Testis (tissue), 2 donors: ENCODE measurements at regions not wholly inside any gene's neighbourhood (a gene's known extent, or its start where the extent isn't known, plus 50 kb on each side); places are given as distances from the start of the nearest gene placed in this dataset.
"Not testable (repeated sequence)": the region's sequence is repeated elsewhere in the genome, so short reads cannot be mapped to it uniquely, and the experiment has no call there.

Experiments used
- DNase-seq: peaks from one replicate; pipeline ENCODE4 v3.0.0-alpha.2; 2019
- H3K27ac ChIP-seq, 2 donors: fragments of 200-600 bp; sonication (generic); one replicate each; pipeline ENCODE4 v1.5.1; 2019
- H3K27me3 ChIP-seq: fragments of 200-600 bp; sonication (generic); one replicate; pipeline ENCODE4 v1.5.1; 2019
- H3K36me3 ChIP-seq: fragments of 200-600 bp; sonication (generic); one replicate; pipeline ENCODE4 v1.5.1; 2017; ENCODE audit warnings: low read depth; ENCODE audit errors: missing control alignments
- H3K4me1 ChIP-seq: fragments of 200-600 bp; sonication (generic); one replicate; pipeline ENCODE4 v1.5.1; 2019
- H3K4me3 ChIP-seq, 2 donors: fragments of 200-600 bp; sonication (generic); one replicate each; pipeline ENCODE4 v1.5.1; 2017 to 2019
- H3K9me3 ChIP-seq: fragments of 200-600 bp; sonication (generic); one replicate; pipeline ENCODE4 v1.5.1; 2017
- CTCF ChIP-seq, 3 experiments: fragments of 450-650 bp in 2 of 3; fragments of 200-600 bp in 1 of 3; sonication (generic) in 1 of 3; IDR thresholded peaks; one replicate each; pipeline ENCODE4 v1.5.1; 2016 to 2019; ENCODE audit warnings: antibody characterized with exemption in 3 of 3, mild to moderate bottlenecking in 2 of 3, moderate library complexity in 1 of 3
- POLR2A ChIP-seq: fragments of 450-650 bp; IDR thresholded peaks from one replicate; pipeline ENCODE4 v1.6.1; 2017; ENCODE audit warnings: antibody characterized with exemption, mild to moderate bottlenecking, moderate library complexity
- WGBS, 2 donors: methylation state at CpG; one replicate each; pipeline ENCODE4 v1.1.5; 2018; 5-methylcytosine and 5-hydroxymethylcytosine counted together
- intact Hi-C: fragments of 100-400 bp; cut with DNase I; formaldehyde crosslinking; loops from one replicate; pipeline ENCODE4 v1.15.1; 2023; ENCODE audit warnings: low total_unique reads

GRCh38 chr1:83493633-83494032, 505.3 kb downstream of the TTLL7 start:
- 65 to 71% methylated on average over 2 of the region's 2 CpGs for WGBS, 2 donors
- Histone ChIP-seq H3K36me3 (no peaks in the 10 kb centered on the region), H3K9me3 (no peaks in the 10 kb centered on the region), H3K27me3 (no peaks in the 10 kb centered on the region), H3K27ac (no peak overlapping the region), H3K4me1 (no peaks in the 10 kb centered on the region), H3K4me3 (no peak overlapping the region)
- intact Hi-C loops: no loop called here
- no peak for DNase-seq
- no peak for TF ChIP-seq CTCF (IDR thresholded peaks at IDR 0.05)
- TF ChIP-seq POLR2A: no peak

- Histone ChIP-seq H3K9me3 (no peaks in the 10 kb centered on the region), H3K4me3 (no peak overlapping the region), H3K27ac (no peak overlapping the region), H3K4me1 (no peaks in the 10 kb centered on the region), H3K36me3 (no peaks in the 10 kb centered on the region), H3K27me3 (no peaks in the 10 kb centered on the region)
- 94 to 95% methylated on average over 2 of the region's 2 CpGs for WGBS, 2 donors
- no peak for DNase-seq
- intact Hi-C loops: no loop called here
- no peak for TF ChIP-seq POLR2A
- TF ChIP-seq CTCF (IDR thresholded peaks at IDR 0.05): no peak
Measured at GRCh38 chr1:83491930-83492329, 507.0 kb downstream of the TTLL7 start.

- intact Hi-C loops: no loop called here
- no peaks in the 10 kb centered on the region for H3K36me3 ChIP-seq
- no peaks in the 10 kb centered on the region for H3K9me3 ChIP-seq
- no peaks in the 10 kb centered on the region for H3K4me1 ChIP-seq
- no peaks in the 10 kb centered on the region for H3K27me3 ChIP-seq
- TF ChIP-seq CTCF (IDR thresholded peaks at IDR 0.05): no peak
- TF ChIP-seq POLR2A: no peak
- no peak overlapping the region for H3K4me3 ChIP-seq
- no peak for DNase-seq
- no peak overlapping the region for H3K27ac ChIP-seq
Measured at GRCh38 chr1:83490988-83491387, 507.9 kb downstream of the TTLL7 start.

- H3K4me1 ChIP-seq, H3K27me3 ChIP-seq, H3K9me3 ChIP-seq, H3K4me3 ChIP-seq, intact Hi-C loops, H3K27ac ChIP-seq, H3K36me3 ChIP-seq, DNase-seq: not testable (repeated sequence)
Measured at GRCh38 chr1:83488105-83488504, 510.8 kb downstream of the TTLL7 start.

GRCh38 chr1:83487460-83487859, 511.5 kb downstream of the TTLL7 start:
- H3K27ac ChIP-seq, H3K4me3 ChIP-seq, H3K27me3 ChIP-seq, H3K9me3 ChIP-seq, DNase-seq, H3K4me1 ChIP-seq, intact Hi-C loops, H3K36me3 ChIP-seq: not testable (repeated sequence)
- WGBS, 2 donors: 88 to 93% methylated on average over 1 of the region's 1 CpG

GRCh38 chr1:83485314-83486019, 513.5 kb downstream of the TTLL7 start:
- WGBS, 2 donors: 95 to 98% methylated on average over 2 of the region's 2 CpGs

GRCh38 chr1:83481284-83481683, 517.6 kb downstream of the TTLL7 start:
- WGBS, 2 donors: 91 to 100% methylated on average over 3 of the region's 4 CpGs
- H3K4me1 ChIP-seq, H3K27me3 ChIP-seq, H3K9me3 ChIP-seq, intact Hi-C loops, H3K27ac ChIP-seq, DNase-seq, H3K4me3 ChIP-seq, H3K36me3 ChIP-seq: not testable (repeated sequence)

More at GRCh38 chr1:83485314-83486019, 513.5 kb downstream of the TTLL7 start:
- H3K4me1 ChIP-seq, intact Hi-C loops, H3K9me3 ChIP-seq, H3K4me3 ChIP-seq, H3K27ac ChIP-seq, H3K36me3 ChIP-seq, H3K27me3 ChIP-seq, DNase-seq: not testable (repeated sequence)

GRCh38 chr1:83479591-83480239, 519.2 kb downstream of the TTLL7 start:
- 90 to 97% methylated on average over 5 of the region's 5 CpGs for WGBS, 2 donors
- H3K27me3 ChIP-seq, H3K9me3 ChIP-seq, H3K36me3 ChIP-seq, H3K4me3 ChIP-seq, H3K27ac ChIP-seq, H3K4me1 ChIP-seq, intact Hi-C loops, DNase-seq: not testable (repeated sequence)

- 79 to 81% methylated on average over 3 of the region's 3 CpGs for WGBS, 2 donors
- H3K4me1 ChIP-seq, H3K9me3 ChIP-seq, H3K27me3 ChIP-seq, H3K4me3 ChIP-seq, intact Hi-C loops, H3K27ac ChIP-seq, DNase-seq, H3K36me3 ChIP-seq: not testable (repeated sequence)
Measured at GRCh38 chr1:83478127-83478526, 520.8 kb downstream of the TTLL7 start.
